ENCODE measurements at regions not wholly inside any gene's neighbourhood (a gene's known extent, or its start where the extent isn't known, plus 50 kb on each side); places are given as distances from the start of the nearest gene placed in this dataset.
"Not testable (repeated sequence)": the region's sequence is repeated elsewhere in the genome, so short reads cannot be mapped to it uniquely, and the experiment has no call there.

GRCh38 chr2:111622859-111623258 lies 261.1 kb downstream of the ANAPC1 start:
- ATAC-seq (no peak), DNase-seq (no peak)
- H3K4me3 ChIP-seq: no peak overlapping the region
- H3K27me3 ChIP-seq: no peaks in the 10 kb centered on the region
- TF ChIP-seq, protein P1, sequence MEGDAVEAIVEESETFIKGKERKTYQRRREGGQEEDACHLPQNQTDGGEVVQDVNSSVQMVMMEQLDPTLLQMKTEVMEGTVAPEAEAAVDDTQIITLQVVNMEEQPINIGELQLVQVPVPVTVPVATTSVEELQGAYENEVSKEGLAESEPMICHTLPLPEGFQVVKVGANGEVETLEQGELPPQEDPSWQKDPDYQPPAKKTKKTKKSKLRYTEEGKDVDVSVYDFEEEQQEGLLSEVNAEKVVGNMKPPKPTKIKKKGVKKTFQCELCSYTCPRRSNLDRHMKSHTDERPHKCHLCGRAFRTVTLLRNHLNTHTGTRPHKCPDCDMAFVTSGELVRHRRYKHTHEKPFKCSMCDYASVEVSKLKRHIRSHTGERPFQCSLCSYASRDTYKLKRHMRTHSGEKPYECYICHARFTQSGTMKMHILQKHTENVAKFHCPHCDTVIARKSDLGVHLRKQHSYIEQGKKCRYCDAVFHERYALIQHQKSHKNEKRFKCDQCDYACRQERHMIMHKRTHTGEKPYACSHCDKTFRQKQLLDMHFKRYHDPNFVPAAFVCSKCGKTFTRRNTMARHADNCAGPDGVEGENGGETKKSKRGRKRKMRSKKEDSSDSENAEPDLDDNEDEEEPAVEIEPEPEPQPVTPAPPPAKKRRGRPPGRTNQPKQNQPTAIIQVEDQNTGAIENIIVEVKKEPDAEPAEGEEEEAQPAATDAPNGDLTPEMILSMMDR (IDR thresholded peaks at IDR 0.05): no peak
- H3K36me3 ChIP-seq: no peaks in the 10 kb centered on the region
- intact Hi-C loops (cut with DNase I): no loop called here
- H3K27ac ChIP-seq: no peak overlapping the region
- peaks cover 17% of the 10 kb centered on the region for H3K4me1 ChIP-seq
- no peaks in the 10 kb centered on the region for H3K9me3 ChIP-seq

GRCh38 chr2:111623380-111623779 lies 260.6 kb downstream of the ANAPC1 start:
- Histone ChIP-seq H3K4me1 (peaks cover 14% of the 10 kb centered on the region), H3K4me3 (no peak overlapping the region), H3K9me3 (no peaks in the 10 kb centered on the region), H3K27ac (no peak overlapping the region), H3K36me3 (no peaks in the 10 kb centered on the region), H3K27me3 (no peaks in the 10 kb centered on the region)
- no peak for DNase-seq
- no peak for ATAC-seq
- intact Hi-C loops (cut with DNase I): no loop called here
- TF ChIP-seq, protein P1 (IDR thresholded peaks at IDR 0.05): no peak

GRCh38 chr2:111624411-111625156 lies 259.4 kb downstream of the ANAPC1 start:
- TF ChIP-seq, protein P1 (IDR thresholded peaks at IDR 0.05): no peak
- Histone ChIP-seq H3K9me3 (no peaks in the 10 kb centered on the region), H3K4me3 (no peak overlapping the region), H3K36me3 (no peaks in the 10 kb centered on the region), H3K27me3 (no peaks in the 10 kb centered on the region), H3K27ac (no peak overlapping the region), H3K4me1 (peaks cover 9% of the 10 kb centered on the region)
- DNase-seq (no peak), ATAC-seq (peak; percentile 79)
- intact Hi-C loops (cut with DNase I): no loop called here

GRCh38 chr2:111625157-111625537 lies 258.8 kb downstream of the ANAPC1 start:
- H3K27ac ChIP-seq: peak overlapping the region; percentile 44
- DNase-seq; ATAC-seq; intact Hi-C loops (cut with DNase I); H3K9me3 ChIP-seq; H3K4me1 ChIP-seq; H3K36me3 ChIP-seq; H3K27me3 ChIP-seq; H3K4me3 ChIP-seq: not testable (repeated sequence)

DNA sequence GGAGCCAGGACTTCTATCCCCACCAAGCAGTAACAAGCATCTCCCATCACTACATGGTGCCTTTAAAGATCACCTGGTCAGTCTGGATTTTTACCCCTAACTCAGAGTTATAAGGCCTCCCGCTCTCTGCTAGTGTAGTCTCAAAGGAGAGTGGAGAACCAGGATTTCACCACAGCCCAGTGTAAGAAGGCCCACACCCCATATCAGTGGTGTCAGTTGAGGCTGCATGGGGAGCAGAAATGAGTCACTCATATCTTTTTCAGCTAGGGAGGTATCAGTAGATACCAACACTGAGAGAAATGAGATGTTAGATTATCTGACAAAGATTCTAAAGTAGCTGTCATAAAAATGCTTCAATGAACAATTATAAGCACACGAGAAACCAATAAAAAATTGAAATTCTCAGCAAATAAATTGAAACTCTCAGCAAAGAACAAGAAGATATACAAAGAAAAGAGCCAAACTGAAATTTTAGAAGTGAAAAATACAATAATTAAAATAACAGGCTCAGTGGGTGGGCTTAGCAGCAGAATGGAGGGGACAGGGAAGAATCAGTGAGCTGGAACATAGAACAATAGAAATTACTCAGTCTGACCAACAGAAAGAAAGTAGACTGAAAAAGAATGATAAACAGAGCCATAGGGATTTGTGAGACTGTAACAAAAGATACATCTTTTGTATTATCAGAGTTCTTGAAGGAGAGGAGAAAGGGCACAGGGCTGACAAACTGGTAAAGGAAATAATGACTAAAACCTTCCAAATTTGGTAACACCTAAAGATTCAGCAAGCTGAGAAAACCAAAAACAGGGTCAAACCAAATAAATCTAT lies 257.7 kb downstream of the ANAPC1 start:
- Histone ChIP-seq H3K27me3 (no peaks in the 10 kb centered on the region), H3K4me3 (no peak overlapping the region), H3K4me1 (peaks cover 9% of the 10 kb centered on the region), H3K9me3 (no peaks in the 10 kb centered on the region), H3K36me3 (no peaks in the 10 kb centered on the region), H3K27ac (no peak overlapping the region)
- DNase-seq: no peak
- ATAC-seq: peak; percentile 51
- intact Hi-C loops (cut with DNase I): no loop called here
- TF ChIP-seq, protein P1 (IDR thresholded peaks at IDR 0.05): no peak

DNA sequence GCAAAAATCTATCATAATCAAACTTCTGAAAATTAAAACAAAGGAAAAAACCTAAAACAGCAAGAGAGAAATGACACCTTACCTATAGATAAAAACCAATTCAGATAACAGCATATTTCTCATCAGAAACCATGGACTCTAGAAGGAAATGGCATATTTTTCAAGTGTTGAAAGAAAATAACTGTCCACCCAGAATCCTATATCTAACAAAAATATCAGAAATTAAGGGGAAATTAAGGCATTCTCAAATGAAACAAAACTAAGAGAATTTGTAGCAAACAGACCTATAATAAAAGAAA lies 257.2 kb downstream of the ANAPC1 start:
- TF ChIP-seq, protein P1 (IDR thresholded peaks at IDR 0.05): no peak
- ATAC-seq: no peak
- no peaks in the 10 kb centered on the region for H3K36me3 ChIP-seq
- no peak for DNase-seq
- H3K9me3 ChIP-seq: no peaks in the 10 kb centered on the region
- no peaks in the 10 kb centered on the region for H3K27me3 ChIP-seq
- intact Hi-C loops (cut with DNase I): no loop called here
- H3K27ac ChIP-seq: no peak overlapping the region
- no peak overlapping the region for H3K4me3 ChIP-seq
- peaks cover 9% of the 10 kb centered on the region for H3K4me1 ChIP-seq

Data from upper lobe of right lung (tissue), 1 donor.